ENCODE measurements at regions not wholly inside any gene's neighbourhood (a gene's known extent, or its start where the extent isn't known, plus 50 kb on each side); places are given as distances from the start of the nearest gene placed in this dataset.

DNA sequence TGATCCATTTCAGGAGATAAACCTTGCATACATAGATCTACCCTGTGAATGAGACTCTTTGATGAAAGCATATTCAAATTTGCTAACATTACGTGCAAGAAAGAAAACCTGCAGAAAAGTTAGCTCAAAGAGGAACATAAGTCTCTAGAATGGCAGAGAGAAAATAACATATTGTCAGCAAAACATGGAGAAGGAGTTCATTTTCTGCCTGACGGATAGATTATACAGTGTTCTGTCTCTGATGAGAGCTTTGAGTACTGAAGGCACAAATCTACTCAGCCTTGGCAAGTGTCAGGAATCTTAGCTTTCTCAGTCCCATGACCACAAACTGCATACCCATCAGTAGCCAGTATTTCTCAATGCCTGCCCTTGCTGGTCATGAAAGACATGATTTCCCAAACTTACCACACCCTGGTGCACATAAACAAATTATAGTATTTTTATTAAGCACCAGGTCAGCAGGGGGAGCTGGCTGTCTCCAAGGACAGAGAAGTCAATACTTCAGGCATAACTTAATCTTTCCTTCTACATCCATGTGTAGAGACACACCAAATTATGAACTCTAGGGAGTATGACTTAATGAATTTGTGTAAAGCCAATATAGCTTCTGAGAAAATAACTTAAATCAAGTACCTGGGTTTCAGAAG lies 401.2 kb upstream of the SOX11 start:
- TF ChIP-seq, protein P1, sequence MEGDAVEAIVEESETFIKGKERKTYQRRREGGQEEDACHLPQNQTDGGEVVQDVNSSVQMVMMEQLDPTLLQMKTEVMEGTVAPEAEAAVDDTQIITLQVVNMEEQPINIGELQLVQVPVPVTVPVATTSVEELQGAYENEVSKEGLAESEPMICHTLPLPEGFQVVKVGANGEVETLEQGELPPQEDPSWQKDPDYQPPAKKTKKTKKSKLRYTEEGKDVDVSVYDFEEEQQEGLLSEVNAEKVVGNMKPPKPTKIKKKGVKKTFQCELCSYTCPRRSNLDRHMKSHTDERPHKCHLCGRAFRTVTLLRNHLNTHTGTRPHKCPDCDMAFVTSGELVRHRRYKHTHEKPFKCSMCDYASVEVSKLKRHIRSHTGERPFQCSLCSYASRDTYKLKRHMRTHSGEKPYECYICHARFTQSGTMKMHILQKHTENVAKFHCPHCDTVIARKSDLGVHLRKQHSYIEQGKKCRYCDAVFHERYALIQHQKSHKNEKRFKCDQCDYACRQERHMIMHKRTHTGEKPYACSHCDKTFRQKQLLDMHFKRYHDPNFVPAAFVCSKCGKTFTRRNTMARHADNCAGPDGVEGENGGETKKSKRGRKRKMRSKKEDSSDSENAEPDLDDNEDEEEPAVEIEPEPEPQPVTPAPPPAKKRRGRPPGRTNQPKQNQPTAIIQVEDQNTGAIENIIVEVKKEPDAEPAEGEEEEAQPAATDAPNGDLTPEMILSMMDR (conservative IDR thresholded peaks at IDR 0.05): peak; percentile 47
- no peak for TF ChIP-seq ZFX (IDR thresholded peaks at IDR 0.05)
- H3K27ac ChIP-seq: no peak overlapping the region

DNA sequence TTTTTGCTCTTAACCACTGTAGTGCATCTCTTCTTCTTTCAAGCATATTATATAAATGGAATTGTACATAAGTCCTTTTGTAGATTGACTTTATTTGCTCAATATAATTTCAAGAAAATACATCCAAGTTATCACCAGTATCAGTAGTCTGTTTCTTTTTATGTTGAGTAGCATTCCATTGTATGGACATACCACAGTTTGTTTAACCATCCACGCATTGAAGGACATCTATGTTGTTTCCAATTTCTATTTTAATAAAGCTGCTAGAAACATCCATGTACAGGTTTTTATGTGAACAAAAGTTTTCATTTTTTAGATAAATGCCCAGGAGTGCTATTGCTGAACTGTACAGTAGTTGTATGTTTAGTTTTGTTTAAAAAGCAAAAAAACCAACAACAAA lies 387.5 kb upstream of the SOX11 start:
- TF ChIP-seq, protein P1 (conservative IDR thresholded peaks at IDR 0.05): no peak
- no peak for TF ChIP-seq ZFX (IDR thresholded peaks at IDR 0.05)

DNA sequence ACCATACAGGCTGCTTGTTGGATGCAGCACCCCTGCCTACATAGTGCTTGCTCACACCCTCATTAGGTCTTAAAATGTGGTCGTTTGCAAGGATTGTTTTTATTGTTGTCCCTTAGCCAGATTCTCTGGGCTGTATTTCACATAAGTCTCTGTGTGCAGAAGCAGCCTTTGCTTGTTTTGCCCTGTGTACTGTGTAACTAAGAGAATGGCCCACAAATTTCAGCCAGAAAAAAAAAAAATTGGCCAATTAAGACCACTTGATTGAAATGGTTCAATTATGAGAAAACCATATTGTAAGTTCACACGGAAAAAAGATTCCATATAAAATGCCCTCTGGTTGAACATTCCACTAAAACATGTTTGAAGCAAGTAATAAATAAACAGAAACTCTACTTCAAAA lies 377.1 kb upstream of the SOX11 start:
- H3K27ac ChIP-seq: no peak overlapping the region
- TF ChIP-seq, protein P1 (conservative IDR thresholded peaks at IDR 0.05): no peak
- TF ChIP-seq ZFX (IDR thresholded peaks at IDR 0.05): no peak

More for the DNA sequence above, 387.5 kb upstream of the SOX11 start:
- H3K27ac ChIP-seq: no peak overlapping the region

DNA sequence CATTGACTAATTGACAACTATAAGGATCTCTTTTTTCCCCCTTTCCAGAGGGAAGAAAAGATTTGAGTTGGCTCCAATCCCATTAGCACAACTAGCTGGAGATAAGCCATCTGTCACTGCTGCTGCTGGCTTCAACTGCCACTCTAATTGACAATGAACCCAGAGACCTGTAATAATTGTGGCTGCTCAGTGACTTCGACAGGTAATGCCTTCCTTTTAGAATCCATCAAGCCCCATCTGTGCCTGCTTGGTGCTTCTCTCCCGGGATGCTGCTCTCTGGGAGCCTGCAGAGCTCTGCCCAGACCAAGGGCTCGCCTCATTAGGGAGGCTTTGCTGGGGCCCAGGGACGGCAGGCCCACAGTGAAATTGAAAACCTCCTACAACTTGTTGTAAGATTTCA lies 376.7 kb upstream of the SOX11 start:
- peak overlapping the region; percentile 54 for H3K27ac ChIP-seq
- TF ChIP-seq, protein P1 (conservative IDR thresholded peaks at IDR 0.05): no peak
- no peak for TF ChIP-seq ZFX (IDR thresholded peaks at IDR 0.05)

DNA sequence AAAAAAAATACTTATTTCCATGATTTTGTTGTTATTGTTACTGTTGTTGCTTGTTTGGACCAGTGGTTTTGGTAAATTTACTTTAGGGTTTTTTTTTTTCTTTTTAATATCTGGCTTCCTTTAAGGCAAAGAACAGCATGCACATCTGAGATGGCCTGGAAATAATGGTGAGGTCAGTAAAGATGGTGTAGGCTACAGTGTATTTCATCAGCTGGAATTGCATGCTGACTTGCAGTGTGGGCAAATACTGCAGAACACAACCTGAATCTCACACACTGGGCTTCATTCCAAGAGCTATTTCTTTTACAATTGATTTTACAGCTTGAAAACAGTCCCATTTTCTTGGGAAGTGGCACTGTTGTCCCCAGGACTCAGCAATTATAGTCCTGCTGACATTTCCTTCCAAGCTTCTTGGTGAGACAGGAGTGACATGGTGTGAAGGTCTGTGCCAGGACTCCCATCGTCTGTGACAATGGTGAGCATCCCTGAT lies 376.1 kb upstream of the SOX11 start:
- TF ChIP-seq, protein P1 (conservative IDR thresholded peaks at IDR 0.05): no peak
- no peak for TF ChIP-seq ZFX (IDR thresholded peaks at IDR 0.05)
- H3K27ac ChIP-seq: peak overlapping the region; percentile 54

DNA sequence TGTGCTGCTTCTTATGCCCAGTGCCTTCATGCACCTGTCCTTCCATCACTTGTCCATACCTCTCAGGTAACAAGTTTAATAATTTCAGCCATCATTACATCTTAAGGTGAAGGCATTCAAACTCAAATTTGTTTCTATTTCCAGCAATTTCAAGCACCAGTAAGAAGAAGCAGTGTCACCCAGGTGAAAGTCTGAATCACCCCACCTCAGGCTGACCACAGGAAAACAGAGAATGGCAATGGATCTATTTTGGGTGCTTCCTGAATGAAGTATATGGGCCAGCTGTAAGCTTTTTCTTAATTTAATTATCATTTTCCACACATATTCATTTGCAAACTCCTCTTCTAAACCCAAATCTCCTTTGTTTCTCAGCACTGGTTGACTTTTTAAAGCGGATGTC lies 372.7 kb upstream of the SOX11 start:
- no peak overlapping the region for H3K27ac ChIP-seq
- TF ChIP-seq, protein P1 (conservative IDR thresholded peaks at IDR 0.05): no peak
- TF ChIP-seq ZFX (IDR thresholded peaks at IDR 0.05): no peak

DNA sequence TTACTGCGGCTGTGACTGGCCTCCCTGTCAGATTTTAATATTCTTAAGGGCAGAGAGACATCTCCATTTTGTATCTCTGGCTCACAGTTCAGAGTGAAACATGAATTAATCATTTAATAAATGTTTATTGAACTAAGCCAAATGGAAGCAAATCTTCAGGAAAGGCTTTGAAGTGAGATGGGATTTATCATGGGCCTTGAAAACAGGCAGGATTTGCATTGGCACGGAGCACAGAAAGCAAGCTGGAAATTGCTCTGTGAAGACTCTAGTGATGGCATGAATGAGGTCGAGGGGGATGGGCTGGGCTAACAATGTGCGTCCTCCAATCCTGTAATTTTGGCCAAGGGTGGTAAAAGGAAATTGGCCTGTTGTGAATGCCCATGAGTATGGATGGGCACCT lies 369.8 kb upstream of the SOX11 start:
- TF ChIP-seq, protein P1 (conservative IDR thresholded peaks at IDR 0.05): no peak
- no peak for TF ChIP-seq ZFX (IDR thresholded peaks at IDR 0.05)

More for the DNA sequence above, 369.8 kb upstream of the SOX11 start:
- no peak overlapping the region for H3K27ac ChIP-seq

All from C4-2B (cell line).